HUES48 (cell line): ENCODE measurements at regions not wholly inside any gene's neighbourhood (a gene's known extent, or its start where the extent isn't known, plus 50 kb on each side); places are given as distances from the start of the nearest gene placed in this dataset.

Experiments used
- H3K27ac ChIP-seq: one replicate; pipeline ENCODE4 v1.7.0; 2013; ENCODE audit warnings: low read depth, low read length, inconsistent platforms
- H3K27me3 ChIP-seq: 2 replicates; pipeline ENCODE4 v1.6.1; 2013; ENCODE audit warnings: mild to moderate bottlenecking, low read length; ENCODE audit not compliant: control insufficient read depth, insufficient read depth
- H3K36me3 ChIP-seq: 2 replicates; pipeline ENCODE4 v1.6.1; 2013; ENCODE audit warnings: low read length; ENCODE audit not compliant: control insufficient read depth, insufficient read depth
- H3K4me1 ChIP-seq: 2 replicates; pipeline ENCODE4 v1.6.1; 2013; ENCODE audit warnings: mild to moderate bottlenecking, low read length; ENCODE audit not compliant: control insufficient read depth, insufficient read depth
- H3K4me3 ChIP-seq: 2 replicates; pipeline ENCODE4 v1.5.1; 2013; ENCODE audit warnings: mild to moderate bottlenecking, low read depth, low read length
- H3K9ac ChIP-seq: 2 replicates; pipeline ENCODE4 v1.6.1; 2013; ENCODE audit warnings: mild to moderate bottlenecking, low read depth, low read length, moderate library complexity
- H3K9me3 ChIP-seq: 2 replicates; pipeline ENCODE4 v1.6.1; 2013; ENCODE audit warnings: low read length; ENCODE audit not compliant: control insufficient read depth, insufficient read depth

GRCh38 chr15:52975941-52976449 is 185.9 kb upstream of the ONECUT1 start:
- H3K27ac ChIP-seq: no peak overlapping the region
- H3K9ac ChIP-seq: no peak overlapping the region
- no peaks in the 10 kb centered on the region for H3K9me3 ChIP-seq
- H3K27me3 ChIP-seq: no peaks in the 10 kb centered on the region
- 0 out of 2 replicates have a peak, but pooled peaks cover 5% of the 10 kb centered on the region for H3K4me1 ChIP-seq
- no peak overlapping the region for H3K4me3 ChIP-seq
- no peaks in the 10 kb centered on the region for H3K36me3 ChIP-seq

GRCh38 chr15:52963865-52964264 is 173.7 kb upstream of the ONECUT1 start:
- no peak overlapping the region for H3K27ac ChIP-seq
- no peaks in the 10 kb centered on the region for H3K36me3 ChIP-seq
- H3K9me3 ChIP-seq: no peaks in the 10 kb centered on the region
- no peaks in the 10 kb centered on the region for H3K27me3 ChIP-seq
- no peak overlapping the region for H3K4me3 ChIP-seq
- H3K4me1 ChIP-seq: 0 out of 2 replicates have a peak, but pooled peaks cover 3% of the 10 kb centered on the region
- no peak overlapping the region for H3K9ac ChIP-seq

GRCh38 chr15:52960283-52960682 is 170.1 kb upstream of the ONECUT1 start:
- no peaks in the 10 kb centered on the region for H3K9me3 ChIP-seq
- no peak overlapping the region for H3K4me3 ChIP-seq
- H3K27ac ChIP-seq: no peak overlapping the region
- 0 out of 2 replicates have a peak, but pooled peaks cover 3% of the 10 kb centered on the region for H3K4me1 ChIP-seq
- H3K9ac ChIP-seq: no peak overlapping the region
- no peaks in the 10 kb centered on the region for H3K27me3 ChIP-seq
- no peaks in the 10 kb centered on the region for H3K36me3 ChIP-seq

- no peak overlapping the region for H3K9ac ChIP-seq
- no peaks in the 10 kb centered on the region for H3K36me3 ChIP-seq
- H3K4me3 ChIP-seq: no peak overlapping the region
- H3K4me1 ChIP-seq: no peaks in the 10 kb centered on the region
- no peaks in the 10 kb centered on the region for H3K27me3 ChIP-seq
- no peak overlapping the region for H3K27ac ChIP-seq
- H3K9me3 ChIP-seq: no peaks in the 10 kb centered on the region
These were observed 153.6 kb upstream of the ONECUT1 start for GRCh38 chr15:52943746-52944145.

- Histone ChIP-seq H3K9me3 (no peaks in the 10 kb centered on the region), H3K36me3 (no peaks in the 10 kb centered on the region), H3K27me3 (no peaks in the 10 kb centered on the region), H3K4me3 (no peak overlapping the region), H3K4me1 (no peaks in the 10 kb centered on the region), H3K27ac (no peak overlapping the region), H3K9ac (no peak overlapping the region)
These were observed 146.4 kb upstream of the ONECUT1 start for GRCh38 chr15:52936489-52936888.

GRCh38 chr15:52925130-52925529 is 135.0 kb upstream of the ONECUT1 start:
- no peak overlapping the region for H3K4me3 ChIP-seq
- no peak overlapping the region for H3K27ac ChIP-seq
- no peaks in the 10 kb centered on the region for H3K4me1 ChIP-seq
- no peaks in the 10 kb centered on the region for H3K9me3 ChIP-seq
- H3K27me3 ChIP-seq: no peaks in the 10 kb centered on the region
- H3K36me3 ChIP-seq: no peaks in the 10 kb centered on the region
- H3K9ac ChIP-seq: no peak overlapping the region

GRCh38 chr15:52924630-52925029 is 134.5 kb upstream of the ONECUT1 start:
- Histone ChIP-seq H3K27me3 (no peaks in the 10 kb centered on the region), H3K9me3 (no peaks in the 10 kb centered on the region), H3K27ac (no peak overlapping the region), H3K9ac (no peak overlapping the region), H3K36me3 (no peaks in the 10 kb centered on the region), H3K4me1 (no peaks in the 10 kb centered on the region), H3K4me3 (no peak overlapping the region)

GRCh38 chr15:52923626-52924025 is 133.5 kb upstream of the ONECUT1 start:
- H3K9me3 ChIP-seq: no peaks in the 10 kb centered on the region
- H3K36me3 ChIP-seq: no peaks in the 10 kb centered on the region
- no peaks in the 10 kb centered on the region for H3K4me1 ChIP-seq
- no peaks in the 10 kb centered on the region for H3K27me3 ChIP-seq
- no peak overlapping the region for H3K9ac ChIP-seq
- H3K4me3 ChIP-seq: no peak overlapping the region
- no peak overlapping the region for H3K27ac ChIP-seq

GRCh38 chr15:52922871-52923270 is 132.7 kb upstream of the ONECUT1 start:
- H3K4me1 ChIP-seq: no peaks in the 10 kb centered on the region
- H3K36me3 ChIP-seq: no peaks in the 10 kb centered on the region
- H3K27ac ChIP-seq: no peak overlapping the region
- H3K27me3 ChIP-seq: no peaks in the 10 kb centered on the region
- H3K9ac ChIP-seq: no peak overlapping the region
- H3K4me3 ChIP-seq: no peak overlapping the region
- no peaks in the 10 kb centered on the region for H3K9me3 ChIP-seq

- Histone ChIP-seq H3K9ac (no peak overlapping the region), H3K27me3 (no peaks in the 10 kb centered on the region), H3K4me3 (no peak overlapping the region), H3K27ac (no peak overlapping the region), H3K36me3 (no peaks in the 10 kb centered on the region), H3K4me1 (peaks cover 3% of the 10 kb centered on the region; the same call in 1 of the 2 replicates), H3K9me3 (no peaks in the 10 kb centered on the region)
These were observed 122.0 kb upstream of the ONECUT1 start for GRCh38 chr15:52912172-52912571.

- no peak overlapping the region for H3K9ac ChIP-seq
These were observed 103.2 kb upstream of the ONECUT1 start for GRCh38 chr15:52893338-52893737.

GRCh38 chr15:52879904-52880303 is 89.8 kb upstream of the ONECUT1 start:
- Histone ChIP-seq H3K27me3 (no peaks in the 10 kb centered on the region), H3K36me3 (no peaks in the 10 kb centered on the region), H3K4me1 (0 out of 2 replicates have a peak, but pooled peaks cover 7% of the 10 kb centered on the region), H3K9me3 (no peaks in the 10 kb centered on the region), H3K4me3 (no peak overlapping the region), H3K27ac (no peak overlapping the region), H3K9ac (no peak overlapping the region)

More at GRCh38 chr15:52893338-52893737, 103.2 kb upstream of the ONECUT1 start:
- Histone ChIP-seq H3K27ac (no peak overlapping the region), H3K4me3 (no peak overlapping the region), H3K9me3 (no peaks in the 10 kb centered on the region), H3K4me1 (no peaks in the 10 kb centered on the region), H3K27me3 (no peaks in the 10 kb centered on the region), H3K36me3 (no peaks in the 10 kb centered on the region)
